Natural killer cell (primary cell): ENCODE measurements at regions not wholly inside any gene's neighbourhood (a gene's known extent, or its start where the extent isn't known, plus 50 kb on each side); places are given as distances from the start of the nearest gene placed in this dataset.

Experiments used
- ATAC-seq, 3 donors: fragments of 150-1000 bp in 2 of 3; fragments of 200-7000 bp in 1 of 3; cut with Tn5 transposase; 1 replicate in 1 of 3; 2 replicates in 2 of 3; pipeline ENCODE4 v1.10.0; 2021; ENCODE audit warnings: mild to moderate bottlenecking in 2 of 3, moderate library complexity in 2 of 3
- DNase-seq, 2 donors: peaks; one replicate each; pipeline versions ENCODE4 v3.0.0 to v3.0.0-alpha.2; 2013 to 2021; ENCODE audit warnings: mixed read lengths in 1 of 2
- H3K27ac ChIP-seq: one replicate; pipeline ENCODE4 v1.5.1; 2013; ENCODE audit warnings: mild to moderate bottlenecking, low read length
- H3K27me3 ChIP-seq: one replicate; pipeline ENCODE4 v1.6.1; 2013; ENCODE audit warnings: low read length; ENCODE audit not compliant: control insufficient read depth, insufficient read depth
- H3K36me3 ChIP-seq: one replicate; pipeline ENCODE4 v1.6.1; 2013; ENCODE audit warnings: low read length; ENCODE audit not compliant: control insufficient read depth, insufficient read depth
- H3K4me1 ChIP-seq: one replicate; pipeline ENCODE4 v1.6.1; 2013; ENCODE audit warnings: low read length; ENCODE audit not compliant: control insufficient read depth, insufficient read depth
- H3K4me3 ChIP-seq: one replicate; pipeline ENCODE4 v1.5.1; 2013; ENCODE audit warnings: low read length
- H3K9me3 ChIP-seq: one replicate; pipeline ENCODE4 v1.6.1; 2013; ENCODE audit warnings: low read length; ENCODE audit not compliant: control insufficient read depth, insufficient read depth
- H3K27ac Mint-ChIP-seq, 2 donors: one replicate each; pipeline ENCODE4 v1.8.0; 2022; ENCODE audit warnings: mild to moderate bottlenecking in 2 of 2, mixed read lengths in 2 of 2, moderate library complexity in 1 of 2
- H3K27me3 Mint-ChIP-seq, 2 donors: one replicate each; pipeline ENCODE4 v1.8.0; 2022; ENCODE audit warnings: low read depth in 2 of 2, mixed read lengths in 2 of 2
- H3K36me3 Mint-ChIP-seq: one replicate; pipeline ENCODE4 v1.8.0; 2022; ENCODE audit warnings: mixed read lengths
- H3K4me1 Mint-ChIP-seq, 2 donors: one replicate each; pipeline ENCODE4 v1.8.0; 2022; ENCODE audit warnings: mixed read lengths in 2 of 2
- H3K4me3 Mint-ChIP-seq: one replicate; pipeline ENCODE4 v1.8.0; 2022; ENCODE audit warnings: mild to moderate bottlenecking, moderate library complexity, mixed read lengths
- H3K9me3 Mint-ChIP-seq, 2 donors: one replicate each; pipeline ENCODE4 v1.8.0; 2022; ENCODE audit warnings: mixed read lengths in 2 of 2
- CTCF ChIP-seq: fragments of 200-600 bp; IDR thresholded peaks from one replicate; pipeline ENCODE4 v1.8.0; 2022; ENCODE audit warnings: antibody characterized with exemption
- WGBS: methylation state at CpG from one replicate; pipeline ENCODE4 v1.1.7; 2013; ENCODE audit warnings: missing lambda C conversion rate; ENCODE audit not compliant: insufficient coverage; 5-methylcytosine and 5-hydroxymethylcytosine counted together
- intact Hi-C: fragments of 100-400 bp; cut with micrococcal nuclease; formaldehyde crosslinking; loops from one replicate; pipeline ENCODE4 v1.14.2; 2022

GRCh38 chr4:116358633-116359222 is 726.6 kb downstream of the TRAM1L1 start:
- Histone ChIP-seq H3K27ac (no peak overlapping the region), H3K27me3 (no peaks in the 10 kb centered on the region), H3K4me1 (no peaks in the 10 kb centered on the region), H3K36me3 (no peaks in the 10 kb centered on the region), H3K9me3 (peaks cover 13% of the 10 kb centered on the region), H3K4me3 (no peak overlapping the region)
- H3K4me1 Mint-ChIP-seq: no peaks in the 10 kb centered on the region
- H3K4me3 Mint-ChIP-seq: no peak overlapping the region
- no peaks in the 10 kb centered on the region for H3K9me3 Mint-ChIP-seq
- H3K27me3 Mint-ChIP-seq: no peaks in the 10 kb centered on the region
- WGBS: 55% methylated on average over 11 of the region's 11 CpGs
- intact Hi-C loops: no loop called here
- DNase-seq (peak in 1 of 2 donors; percentile 9), ATAC-seq (peak in 1 of 3 donors; percentile 64)
- H3K27ac Mint-ChIP-seq: no peak overlapping the region
- no peaks in the 10 kb centered on the region for H3K36me3 Mint-ChIP-seq
- TF ChIP-seq CTCF: no peak

- DNase-seq (peak in 1 of 2 donors; percentile 18), ATAC-seq (no peak)
- TF ChIP-seq CTCF: no peak
- H3K27ac ChIP-seq: no peak overlapping the region
- H3K36me3 ChIP-seq: no peaks in the 10 kb centered on the region
- no peak overlapping the region for H3K4me3 ChIP-seq
- no peaks in the 10 kb centered on the region for H3K4me1 ChIP-seq
- Mint-ChIP-seq H3K9me3 (no peaks in the 10 kb centered on the region), H3K27me3 (no peaks in the 10 kb centered on the region), H3K4me1 (no peaks in the 10 kb centered on the region), H3K27ac (no peak overlapping the region), H3K36me3 (no peaks in the 10 kb centered on the region), H3K4me3 (no peak overlapping the region)
- peaks cover 13% of the 10 kb centered on the region for H3K9me3 ChIP-seq
- WGBS: 86% methylated on average over 4 of the region's 4 CpGs
- intact Hi-C loops: no loop called here
- H3K27me3 ChIP-seq: no peaks in the 10 kb centered on the region
Observed at GRCh38 chr4:116357758-116358157, 727.6 kb downstream of the TRAM1L1 start.

DNA sequence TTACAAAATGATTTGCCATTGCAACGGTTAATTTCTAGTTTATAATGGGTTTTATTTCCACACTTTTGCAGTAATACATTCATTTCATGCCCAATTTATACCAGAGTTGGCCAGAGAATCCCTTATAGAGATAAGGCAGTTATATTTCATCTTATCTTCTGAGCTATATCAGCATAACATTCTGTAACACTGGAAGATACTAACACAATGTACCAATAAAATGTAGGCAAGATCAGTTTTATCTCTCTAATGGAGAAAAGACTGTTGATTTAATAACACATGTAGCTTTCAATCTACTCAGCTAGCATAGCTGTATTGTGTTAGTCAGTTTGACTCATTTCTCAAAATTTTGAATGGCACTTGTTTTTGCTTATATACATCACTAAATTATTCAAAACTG is 738.6 kb downstream of the TRAM1L1 start:
- H3K36me3 ChIP-seq: no peaks in the 10 kb centered on the region
- Mint-ChIP-seq H3K9me3 (peaks cover 8 to 15% of the 10 kb centered on the region in 2 donors), H3K36me3 (no peaks in the 10 kb centered on the region), H3K4me3 (no peak overlapping the region), H3K27me3 (no peaks in the 10 kb centered on the region), H3K27ac (no peak overlapping the region), H3K4me1 (no peaks in the 10 kb centered on the region)
- ATAC-seq: no peak
- H3K9me3 ChIP-seq: no peaks in the 10 kb centered on the region
- no peaks in the 10 kb centered on the region for H3K4me1 ChIP-seq
- H3K27ac ChIP-seq: no peak overlapping the region
- no peaks in the 10 kb centered on the region for H3K27me3 ChIP-seq
- 83% methylated on average over 1 of the region's 1 CpG for WGBS
- H3K4me3 ChIP-seq: no peak overlapping the region
- DNase-seq: no peak
- intact Hi-C loops: no loop called here
- TF ChIP-seq CTCF: no peak

- H3K9me3 ChIP-seq: no peaks in the 10 kb centered on the region
- no peak overlapping the region for H3K4me3 ChIP-seq
- Mint-ChIP-seq H3K4me1 (no peaks in the 10 kb centered on the region), H3K4me3 (no peak overlapping the region), H3K36me3 (no peaks in the 10 kb centered on the region), H3K27ac (no peak overlapping the region), H3K9me3 (peaks cover 7 to 12% of the 10 kb centered on the region in 2 donors), H3K27me3 (no peaks in the 10 kb centered on the region)
- no peak for DNase-seq
- no peak for TF ChIP-seq CTCF
- no peaks in the 10 kb centered on the region for H3K36me3 ChIP-seq
- no peaks in the 10 kb centered on the region for H3K4me1 ChIP-seq
- 69% methylated on average over 2 of the region's 2 CpGs for WGBS
- H3K27me3 ChIP-seq: no peaks in the 10 kb centered on the region
- H3K27ac ChIP-seq: no peak overlapping the region
- ATAC-seq: no peak
- intact Hi-C loops: no loop called here
Observed at GRCh38 chr4:116343809-116344208, 741.6 kb downstream of the TRAM1L1 start.
